GM12872 (cell line): ENCODE measurements at regions not wholly inside any gene's neighbourhood (a gene's known extent, or its start where the extent isn't known, plus 50 kb on each side); places are given as distances from the start of the nearest gene placed in this dataset.

Experiments used
- CTCF ChIP-seq: IDR thresholded peaks from 3 replicates; pipeline ENCODE4 v1.5.1; 2011; ENCODE audit warnings: low read depth, mild to moderate bottlenecking, low read length, moderate library complexity; ENCODE audit not compliant: insufficient read depth

GRCh38 chr1:219536038-219536437 is 76.9 kb downstream of the ZC3H11B start:
- no peak for TF ChIP-seq CTCF

GRCh38 chr1:219534991-219535390 is 77.9 kb downstream of the ZC3H11B start:
- TF ChIP-seq CTCF: no peak

- TF ChIP-seq CTCF: no peak
Measured at GRCh38 chr1:219533280-219533679, 79.6 kb downstream of the ZC3H11B start.

DNA sequence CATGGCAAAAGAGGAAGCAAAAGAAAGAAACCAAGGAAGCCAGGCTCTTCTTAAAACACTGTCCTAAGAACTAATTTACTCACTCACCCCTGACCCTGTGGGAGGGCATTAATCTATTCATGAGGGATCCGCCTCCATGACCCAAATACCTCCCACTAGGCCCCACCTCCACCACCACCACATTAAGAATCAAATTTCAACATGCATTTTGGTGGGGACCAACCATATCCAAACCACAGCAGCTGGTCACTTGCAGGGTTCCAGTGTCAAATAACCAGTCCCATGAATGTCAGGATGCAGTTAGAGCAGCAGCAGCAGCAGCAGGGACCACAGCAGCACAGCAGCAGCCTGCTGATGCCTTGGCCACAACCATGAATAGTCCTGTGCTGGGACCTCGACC is 83.8 kb downstream of the ZC3H11B start:
- no peak for TF ChIP-seq CTCF

DNA sequence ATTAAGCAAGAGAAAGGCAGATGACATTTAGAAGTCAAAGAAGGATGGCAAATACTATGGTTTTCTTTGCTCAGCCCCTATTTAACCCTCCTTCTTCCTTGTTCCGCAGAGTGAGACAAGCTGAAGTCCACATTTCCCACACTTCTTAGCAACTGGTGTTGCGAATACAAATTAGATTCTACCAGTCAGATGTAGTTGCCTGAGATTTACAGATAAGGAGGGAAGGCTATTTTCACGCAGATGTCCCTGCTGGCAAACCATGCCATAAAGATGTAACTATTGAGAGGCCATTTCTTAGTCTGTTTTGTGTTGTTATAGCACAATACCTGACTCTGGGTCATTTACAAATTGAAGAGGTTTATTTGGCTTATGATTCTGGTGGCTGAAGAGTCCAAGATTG is 84.3 kb downstream of the ZC3H11B start:
- no peak for TF ChIP-seq CTCF

DNA sequence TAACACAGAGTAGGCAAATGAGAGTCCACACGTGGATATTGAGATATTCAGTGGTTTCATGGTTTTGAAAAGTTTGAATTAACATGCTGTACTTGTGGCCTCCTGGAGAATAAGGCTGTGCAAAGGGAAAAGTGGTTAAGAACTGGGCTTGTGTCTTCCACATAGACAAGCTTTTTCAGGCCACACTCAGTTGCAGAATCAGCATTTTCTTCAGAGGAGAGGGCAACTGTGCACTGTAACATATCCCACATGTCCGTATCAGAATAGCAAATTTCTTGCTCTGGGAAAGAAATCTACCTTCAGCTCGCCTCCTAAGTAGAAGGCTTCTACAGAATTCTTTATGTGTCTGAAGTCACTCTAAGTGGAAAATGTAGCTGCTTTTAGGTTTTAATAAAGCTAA is 84.9 kb downstream of the ZC3H11B start:
- TF ChIP-seq CTCF: no peak

- no peak for TF ChIP-seq CTCF
Measured at GRCh38 chr1:219526074-219526473, 86.8 kb downstream of the ZC3H11B start.

GRCh38 chr1:219523411-219523810 is 89.5 kb downstream of the ZC3H11B start:
- TF ChIP-seq CTCF: no peak
